Osteocyte (in vitro differentiated cells): ENCODE measurements at regions not wholly inside any gene's neighbourhood (a gene's known extent, or its start where the extent isn't known, plus 50 kb on each side); places are given as distances from the start of the nearest gene placed in this dataset.

ENCODE experiments used
- DNase-seq: peaks from one replicate; pipeline ENCODE4 v3.0.0; 2021; ENCODE audit warnings: mixed read lengths; ENCODE audit not compliant: unreplicated experiment; ENCODE audit errors: extremely low spot score
- H3K27ac Mint-ChIP-seq: one replicate; pipeline ENCODE4 v1.8.0; 2021; ENCODE audit warnings: mild to moderate bottlenecking, mixed read lengths; ENCODE audit not compliant: unreplicated experiment
- H3K27me3 Mint-ChIP-seq: one replicate; pipeline ENCODE4 v1.8.0; 2021; ENCODE audit warnings: mixed read lengths; ENCODE audit not compliant: unreplicated experiment
- H3K36me3 Mint-ChIP-seq: one replicate; pipeline ENCODE4 v1.8.0; 2021; ENCODE audit warnings: mixed read lengths; ENCODE audit not compliant: unreplicated experiment
- H3K4me1 Mint-ChIP-seq: one replicate; pipeline ENCODE4 v1.8.0; 2021; ENCODE audit warnings: mixed read lengths; ENCODE audit not compliant: unreplicated experiment
- H3K4me3 Mint-ChIP-seq: one replicate; pipeline ENCODE4 v1.8.0; 2021; ENCODE audit warnings: mild to moderate bottlenecking, moderate library complexity, mixed read lengths; ENCODE audit not compliant: unreplicated experiment
- H3K9me3 Mint-ChIP-seq: one replicate; pipeline ENCODE4 v1.8.0; 2021; ENCODE audit warnings: mixed read lengths; ENCODE audit not compliant: unreplicated experiment
- CTCF ChIP-seq: fragments of 200-600 bp; sonication (generic); IDR thresholded peaks from 2 replicates; pipeline ENCODE4 v1.5.0; 2021; ENCODE audit warnings: antibody characterized with exemption, mild to moderate bottlenecking, moderate library complexity

GRCh38 chr21:22941779-22942490, 1943.7 kb downstream of the NCAM2 start:
- no peak for TF ChIP-seq CTCF
- Mint-ChIP-seq H3K27me3 (no peaks in the 10 kb centered on the region), H3K27ac (no peak overlapping the region), H3K36me3 (no peaks in the 10 kb centered on the region), H3K4me1 (no peaks in the 10 kb centered on the region), H3K9me3 (no peaks in the 10 kb centered on the region), H3K4me3 (no peak overlapping the region)
- no peak for DNase-seq

GRCh38 chr21:22955559-22955958, 1957.3 kb downstream of the NCAM2 start:
- Mint-ChIP-seq H3K4me3 (no peak overlapping the region), H3K4me1 (no peaks in the 10 kb centered on the region), H3K36me3 (no peaks in the 10 kb centered on the region), H3K27me3 (no peaks in the 10 kb centered on the region), H3K9me3 (no peaks in the 10 kb centered on the region), H3K27ac (no peak overlapping the region)
- no peak for TF ChIP-seq CTCF
- no peak for DNase-seq

GRCh38 chr21:22961258-22961657, 1963.0 kb downstream of the NCAM2 start:
- no peak overlapping the region for H3K27ac Mint-ChIP-seq
- no peak for TF ChIP-seq CTCF
- H3K4me1 Mint-ChIP-seq, result peaks cover 15% of the 10 kb centered on the region
- H3K36me3 Mint-ChIP-seq, result no peaks in the 10 kb centered on the region
- peaks cover 9% of the 10 kb centered on the region for H3K9me3 Mint-ChIP-seq
- H3K4me3 Mint-ChIP-seq, result no peak overlapping the region
- DNase-seq, result no peak
- H3K27me3 Mint-ChIP-seq, result no peaks in the 10 kb centered on the region

- H3K9me3 Mint-ChIP-seq, result peaks cover 9% of the 10 kb centered on the region
- no peak for DNase-seq
- H3K4me1 Mint-ChIP-seq, result peaks cover 23% of the 10 kb centered on the region
- H3K27me3 Mint-ChIP-seq, result no peaks in the 10 kb centered on the region
- H3K36me3 Mint-ChIP-seq, result no peaks in the 10 kb centered on the region
- peak overlapping the region; percentile 70 for H3K27ac Mint-ChIP-seq
- peak; percentile 33 for TF ChIP-seq CTCF
- no peak overlapping the region for H3K4me3 Mint-ChIP-seq
Observed at GRCh38 chr21:22965455-22966135, 1967.4 kb downstream of the NCAM2 start.

GRCh38 chr21:22981819-22982218, 1983.6 kb downstream of the NCAM2 start:
- no peak overlapping the region for H3K4me3 Mint-ChIP-seq

More at GRCh38 chr21:22981819-22982218, 1983.6 kb downstream of the NCAM2 start:
- DNase-seq, result no peak
- Mint-ChIP-seq H3K4me1 (no peaks in the 10 kb centered on the region), H3K27me3 (no peaks in the 10 kb centered on the region), H3K36me3 (no peaks in the 10 kb centered on the region), H3K27ac (no peak overlapping the region), H3K9me3 (peaks cover 5% of the 10 kb centered on the region)
- no peak for TF ChIP-seq CTCF
